M059J (cell line): ENCODE measurements at regions not wholly inside any gene's neighbourhood (a gene's known extent, or its start where the extent isn't known, plus 50 kb on each side); places are given as distances from the start of the nearest gene placed in this dataset.
A peak's percentile ranks its signal among the peaks of the same experiment; 100 is the strongest.

Experiments used
- DNase-seq: peaks from one replicate; pipeline ENCODE4 v3.0.0-alpha.2; 2012; ENCODE audit warnings: low read depth

DNA sequence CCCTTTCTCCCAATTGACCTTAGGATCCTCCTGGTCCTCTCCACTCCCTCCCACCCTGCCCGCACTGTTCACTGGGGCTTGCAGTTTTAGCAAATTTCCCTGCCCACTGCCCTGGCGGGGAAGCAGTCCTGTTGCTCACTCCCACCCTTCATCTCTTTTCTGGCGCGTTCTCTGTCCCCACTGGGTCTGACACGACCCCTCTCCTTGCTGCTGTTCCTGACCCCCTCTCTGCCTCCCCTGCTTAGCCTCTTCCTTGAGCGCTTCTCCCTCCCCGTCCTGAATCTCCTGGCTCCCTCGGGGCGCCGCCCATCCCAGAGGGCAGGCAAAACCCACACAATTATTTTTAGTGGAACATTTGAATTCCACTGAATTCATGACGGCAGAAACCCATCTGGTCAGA, 1796.4 kb downstream of the TP53TG3F start:
- no peak for DNase-seq

DNA sequence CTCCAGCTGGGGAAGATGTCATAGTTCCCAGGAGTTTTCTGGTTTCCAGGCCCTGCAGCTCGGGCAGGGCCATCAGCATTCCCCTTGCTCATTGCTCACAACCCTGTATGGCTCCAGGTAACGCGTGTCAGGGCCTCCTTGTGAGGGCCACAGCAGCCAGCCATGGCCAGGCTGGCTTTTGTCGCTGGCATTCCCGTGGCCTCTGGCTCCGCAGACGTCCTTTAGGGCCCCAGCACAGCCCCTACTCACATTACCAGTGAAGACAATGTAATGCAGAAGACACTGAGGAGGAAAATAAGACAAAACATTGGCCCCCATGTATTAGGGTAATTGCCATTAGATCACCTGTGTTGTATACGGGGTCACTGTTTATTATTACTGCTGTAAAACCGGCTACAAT, 1799.0 kb downstream of the TP53TG3F start:
- no peak for DNase-seq

DNA sequence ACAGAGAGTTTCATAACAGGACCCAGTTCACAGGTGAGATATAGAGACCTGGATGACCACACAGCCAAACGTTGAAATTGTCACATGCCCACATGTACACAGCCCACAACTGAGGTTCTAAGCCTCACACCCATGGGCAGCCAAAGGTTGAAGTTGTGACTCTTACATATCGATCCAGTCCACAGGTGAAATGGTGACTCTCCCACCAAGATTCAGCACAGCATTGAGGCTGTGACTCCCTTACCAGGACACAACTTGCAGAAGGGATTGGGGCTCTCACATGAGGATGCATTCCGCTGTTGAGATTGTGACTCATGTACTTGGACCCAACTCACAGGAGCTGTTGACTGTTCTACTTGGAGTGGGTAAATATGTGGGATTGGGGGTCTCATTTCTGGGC, 1836.4 kb downstream of the TP53TG3F start:
- no peak for DNase-seq

DNA sequence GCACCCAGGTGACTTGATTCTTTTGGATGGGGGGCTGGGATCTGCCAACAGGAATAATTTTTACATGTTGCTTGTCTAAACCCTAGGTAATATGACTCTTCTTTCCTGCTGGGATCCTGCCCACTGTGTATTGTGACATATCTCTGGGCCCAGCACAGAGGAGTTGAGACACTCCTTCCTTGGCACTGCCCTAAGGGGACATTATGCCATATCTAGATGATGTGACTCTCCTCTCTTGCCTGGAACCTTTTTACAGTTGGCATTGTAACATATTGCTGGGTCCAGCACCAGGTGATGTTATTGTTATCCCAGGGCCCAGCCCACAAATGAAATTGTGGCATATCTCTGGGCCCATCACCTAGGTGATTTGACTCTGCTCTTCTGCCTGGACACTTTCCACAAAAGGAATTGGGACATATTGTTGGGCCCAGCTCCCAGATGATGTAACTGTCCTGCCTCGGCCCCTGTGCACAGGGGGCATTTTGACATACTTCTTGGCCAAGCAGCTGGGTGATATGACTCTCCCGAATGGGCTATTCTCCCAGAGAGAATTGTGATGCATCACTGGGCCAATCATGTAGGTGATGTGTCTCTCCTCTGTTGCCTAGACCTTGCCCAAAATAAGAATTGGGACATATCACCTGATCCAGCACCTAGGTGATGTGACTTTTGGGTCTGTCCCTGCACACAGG, 1837.7 kb downstream of the TP53TG3F start:
- DNase-seq = no peak

DNA sequence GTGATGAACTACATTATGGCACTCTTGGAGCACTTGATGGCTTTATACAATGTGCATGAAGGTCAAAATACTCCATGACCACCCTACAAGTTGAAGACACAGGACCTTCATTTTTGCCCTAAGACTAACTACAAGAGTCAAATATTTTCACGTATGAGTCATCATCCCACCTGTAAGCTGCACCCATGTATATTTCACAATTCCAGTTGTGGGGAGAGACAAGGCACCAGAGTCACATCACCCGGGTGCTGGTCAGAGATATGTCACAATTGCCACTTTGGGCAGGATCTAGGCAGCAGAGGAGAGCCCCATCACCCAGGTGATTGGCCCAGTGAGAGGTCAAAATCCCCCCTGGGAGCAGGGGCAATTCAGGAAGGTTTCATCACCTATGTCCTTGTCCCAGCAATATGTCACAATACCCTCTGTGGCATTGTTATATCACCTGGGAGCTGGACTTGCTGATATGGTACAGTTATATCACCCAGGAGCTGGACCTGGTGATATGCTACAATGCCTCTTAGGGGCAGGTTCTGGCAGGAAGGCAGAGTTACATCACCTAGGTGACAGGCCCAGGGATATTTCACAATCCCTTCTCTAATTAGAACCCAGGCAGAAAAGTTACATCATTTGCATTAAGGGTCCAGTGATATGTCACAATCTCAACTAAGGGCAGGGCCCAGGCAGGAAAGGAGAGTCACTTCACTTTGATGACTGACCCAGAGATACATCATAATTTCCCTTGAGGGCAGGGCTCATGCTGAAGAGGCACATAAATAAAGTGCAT, 1839.2 kb downstream of the TP53TG3F start:
- no peak for DNase-seq

GRCh38 chr16:35302859-35303258, 1843.4 kb downstream of the TP53TG3F start:
- no peak for DNase-seq

DNA sequence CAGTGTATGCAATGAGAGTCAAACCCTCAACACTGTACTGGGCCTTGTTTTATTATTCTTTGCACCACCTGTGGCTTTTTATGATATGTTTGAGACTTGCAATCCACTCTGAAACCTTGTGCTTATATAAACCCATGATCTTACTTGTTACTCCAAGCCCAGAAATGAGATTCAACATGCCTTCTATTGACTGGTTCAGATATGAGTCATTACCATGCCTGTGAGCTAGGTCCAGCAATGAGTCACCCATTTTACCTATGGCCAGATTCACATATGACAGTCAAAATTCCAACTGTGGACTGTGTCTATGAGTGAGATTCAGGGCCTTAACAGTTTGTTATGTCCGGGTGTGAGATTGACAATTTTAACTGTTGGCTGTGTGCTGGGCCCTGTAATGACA, 1846.1 kb downstream of the TP53TG3F start:
- DNase-seq = peak; percentile 1

DNA sequence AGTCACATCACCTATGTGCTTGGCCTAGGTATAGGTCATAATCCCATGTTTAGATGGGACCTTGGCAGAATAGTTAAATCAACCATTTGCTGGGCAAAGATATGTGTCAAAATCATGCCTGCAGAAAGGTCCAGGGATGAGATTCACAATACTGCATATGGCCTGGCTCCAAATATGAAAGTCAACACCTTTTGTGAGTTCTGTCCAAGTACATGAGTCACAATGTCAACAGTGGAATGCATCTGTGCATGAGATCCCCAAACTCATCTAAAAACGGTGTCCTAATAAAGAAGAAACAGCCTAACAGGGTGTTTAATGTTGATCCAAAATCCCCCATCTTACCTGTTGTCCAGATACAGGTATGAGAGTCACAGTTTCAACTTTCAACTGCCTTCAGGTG, 1847.5 kb downstream of the TP53TG3F start:
- DNase-seq = no peak

DNA sequence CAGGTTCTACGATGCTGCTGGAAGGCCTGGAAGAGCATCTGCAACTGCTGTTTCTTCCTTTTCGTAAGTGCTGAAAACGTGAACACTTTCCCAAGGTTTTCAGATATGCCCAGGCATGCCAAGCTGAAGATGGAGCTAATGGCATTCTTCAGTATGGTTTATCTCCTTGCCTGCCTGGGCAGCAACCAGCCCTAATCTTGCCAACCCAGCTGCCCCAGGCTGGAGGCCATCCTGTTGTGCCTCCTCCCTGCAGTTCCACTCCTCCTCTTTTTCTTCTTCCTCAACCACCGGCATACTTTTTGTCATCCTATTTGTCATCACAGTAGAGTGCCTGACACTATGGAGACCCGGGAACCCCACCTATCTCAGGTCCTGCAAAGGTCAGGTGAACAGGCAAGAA, 1849.3 kb downstream of the TP53TG3F start:
- no peak for DNase-seq

- no peak for DNase-seq
Measured at GRCh38 chr16:35310999-35311398, 1851.6 kb downstream of the TP53TG3F start.

- DNase-seq = no peak
Measured at GRCh38 chr16:35311475-35311874, 1852.1 kb downstream of the TP53TG3F start.

- no peak for DNase-seq
Measured at GRCh38 chr16:35314298-35314697, 1854.9 kb downstream of the TP53TG3F start.

DNA sequence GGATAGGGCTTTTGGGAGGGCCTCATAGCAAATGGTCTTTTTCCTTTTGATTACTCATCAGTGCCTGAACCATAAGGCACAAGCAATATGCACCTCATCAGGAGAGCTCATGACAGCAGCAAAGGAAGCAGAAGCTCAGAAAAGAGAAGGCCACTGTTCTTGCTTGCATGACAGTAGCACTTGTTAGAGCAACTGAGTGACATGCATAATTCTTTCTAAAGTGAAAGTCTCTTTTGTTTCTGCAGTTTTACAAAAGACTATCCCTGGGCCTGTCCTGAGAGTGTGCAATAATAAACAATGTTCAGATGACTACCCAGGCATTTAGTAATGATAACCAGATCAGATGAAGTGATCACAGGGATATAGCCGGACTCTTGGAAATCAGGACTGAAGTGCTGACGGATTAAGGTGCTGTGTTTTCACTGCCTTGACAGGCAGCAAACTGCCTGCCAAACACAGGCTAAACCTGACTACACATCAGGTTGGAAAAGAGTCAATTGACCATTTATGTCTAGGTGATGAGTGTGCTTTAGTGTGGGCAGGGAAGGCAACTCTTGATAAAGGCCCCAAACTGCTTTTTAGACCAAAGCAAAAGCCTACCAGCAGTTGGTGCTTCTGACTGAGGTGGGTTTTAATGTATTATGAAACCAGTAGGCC, 1860.3 kb downstream of the TP53TG3F start:
- DNase-seq = no peak

DNA sequence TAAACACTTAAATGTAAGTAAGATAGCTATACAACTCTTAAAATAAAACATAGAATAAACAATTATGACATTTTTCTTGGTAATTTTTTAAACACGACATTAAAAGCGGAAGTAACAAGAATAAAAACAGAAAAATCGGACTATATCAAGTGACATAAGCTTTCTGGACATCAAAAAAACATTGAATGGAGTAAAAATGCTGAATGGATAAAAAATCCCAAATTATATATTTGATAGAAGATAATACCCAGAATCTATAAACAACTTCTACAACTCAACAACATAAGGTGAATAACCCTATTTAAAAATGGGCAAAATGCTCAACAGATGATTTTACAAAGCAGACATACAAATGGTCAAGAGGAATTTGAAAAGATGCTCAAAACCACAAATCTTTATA, 1866.5 kb downstream of the TP53TG3F start:
- no peak for DNase-seq

GRCh38 chr16:35339337-35339736, 1879.9 kb downstream of the TP53TG3F start:
- DNase-seq = no peak

- no peak for DNase-seq
Measured at GRCh38 chr16:35342012-35342411, 1882.6 kb downstream of the TP53TG3F start.

DNA sequence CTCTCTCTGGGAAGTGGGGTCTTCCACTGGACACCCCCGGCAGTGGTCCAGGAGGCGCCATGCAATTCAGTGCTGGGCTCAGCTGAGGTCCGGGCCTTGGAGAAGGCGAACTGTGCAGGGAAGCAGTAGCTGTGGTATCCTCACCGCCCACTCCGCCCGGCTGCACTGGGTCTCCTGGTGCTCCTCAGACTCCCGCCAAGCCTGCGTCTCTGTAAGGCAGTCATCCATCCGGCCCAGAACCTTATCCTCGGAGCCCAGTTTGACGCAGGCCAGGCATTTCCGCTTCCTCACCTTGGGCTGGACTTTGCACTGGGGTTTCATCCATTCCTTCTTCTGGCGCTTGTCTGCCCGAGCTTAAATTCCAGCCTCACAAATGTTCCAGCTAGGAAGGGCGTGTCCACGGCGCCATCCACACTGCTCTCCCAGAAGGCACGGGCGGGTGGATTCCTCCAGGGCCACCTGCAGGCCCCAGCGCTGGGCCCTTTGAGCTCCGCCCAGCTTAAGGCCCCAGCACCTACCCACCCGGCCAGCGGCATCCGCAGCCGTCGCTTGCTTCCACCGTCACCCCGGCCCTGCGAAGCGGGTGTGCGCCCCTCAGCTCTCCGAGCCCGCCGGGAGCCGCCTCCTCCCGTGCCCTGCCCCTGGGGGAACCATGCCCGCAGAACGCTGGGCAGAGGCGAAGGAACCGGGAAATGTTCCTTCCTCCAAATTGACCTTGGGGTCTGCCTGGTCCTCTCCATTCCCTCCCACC, 1884.8 kb downstream of the TP53TG3F start:
- DNase-seq = no peak

DNA sequence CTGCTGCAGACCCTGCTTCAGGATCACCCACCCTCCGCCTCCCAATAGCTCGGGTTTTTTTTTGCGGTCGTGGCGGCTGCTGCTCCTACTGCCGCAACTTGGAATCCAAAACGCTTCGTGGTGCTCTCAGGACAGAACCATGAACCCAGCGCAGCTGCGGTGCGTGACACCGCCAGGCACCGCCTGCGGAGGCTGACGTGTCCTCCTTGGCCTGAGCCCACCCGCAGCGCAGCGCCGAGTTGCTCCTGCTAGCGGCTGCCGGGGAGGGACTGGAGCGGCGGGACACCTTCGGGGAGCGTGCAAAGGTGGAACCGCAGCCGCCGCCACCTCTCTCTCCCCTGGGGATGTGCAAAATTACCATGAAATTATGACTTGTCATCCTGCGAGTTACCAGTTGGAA, 1893.0 kb downstream of the TP53TG3F start:
- DNase-seq = no peak

GRCh38 chr16:35363510-35363909, 1904.1 kb downstream of the TP53TG3F start:
- no peak for DNase-seq

- DNase-seq = no peak
Measured at GRCh38 chr16:35364263-35364662, 1904.9 kb downstream of the TP53TG3F start.

GRCh38 chr16:35365675-35366074, 1906.3 kb downstream of the TP53TG3F start:
- no peak for DNase-seq

DNA sequence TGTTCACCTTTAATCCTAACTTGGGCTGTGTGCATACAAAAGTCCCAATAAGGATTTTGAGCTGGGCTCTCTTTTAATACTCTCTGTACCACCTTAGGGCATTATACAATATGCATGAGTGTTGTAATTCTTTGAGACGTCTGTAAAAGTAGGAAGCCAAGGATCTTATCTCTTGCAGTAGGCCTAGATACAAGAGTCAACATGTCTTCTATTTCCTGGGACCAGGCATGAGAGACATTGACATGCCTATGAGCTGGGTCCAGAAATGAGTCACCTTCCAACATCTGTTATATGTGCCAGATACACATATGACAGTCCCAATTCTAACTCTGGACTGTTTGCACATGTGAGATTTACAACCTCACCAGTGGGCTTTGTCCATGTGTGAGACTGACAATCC, 1911.2 kb downstream of the TP53TG3F start:
- no peak for DNase-seq
